ENCODE measurements at regions not wholly inside any gene's neighbourhood (a gene's known extent, or its start where the extent isn't known, plus 50 kb on each side); places are given as distances from the start of the nearest gene placed in this dataset.

- TF ChIP-seq EZH2phosphoT487 (conservative IDR thresholded peaks at IDR 0.05; ENCODE audit: low read length) = no peak
- TF ChIP-seq CTCF (IDR thresholded peaks at IDR 0.05; ENCODE audit: insufficient read depth, low read length, poor library complexity, severe bottlenecking) = no peak
- Histone ChIP-seq H3K9ac (ENCODE audit: low read length) (no peak overlapping the region), H3K4me2 (ENCODE audit: low read depth, low read length, poor library complexity, severe bottlenecking) (peak overlapping the region; percentile 45)
Measured at GRCh38 chr1:199931666-199932377, 95.7 kb upstream of the NR5A2 start.

GRCh38 chr1:199932462-199932861 is 95.0 kb upstream of the NR5A2 start:
- Histone ChIP-seq H3K9me3 (ENCODE audit: insufficient read depth, low read length) (no peaks in the 10 kb centered on the region), H3K9ac (ENCODE audit: low read length) (no peak overlapping the region), H3K27ac (ENCODE audit: low read depth, low read length) (no peak overlapping the region), H3K36me3 (ENCODE audit: low read length) (no peaks in the 10 kb centered on the region), H3K4me2 (ENCODE audit: low read depth, low read length, poor library complexity, severe bottlenecking) (peak overlapping the region; percentile 45), H2AFZ (ENCODE audit: low read depth, low read length, severe bottlenecking) (peak overlapping the region; percentile 83), H3K4me3 (ENCODE audit: insufficient read depth, low read length, poor library complexity, severe bottlenecking) (no peak overlapping the region), H3K27me3 (ENCODE audit: low read length) (no peaks in the 10 kb centered on the region), H3F3A (ENCODE audit: insufficient read depth) (no peaks in the 10 kb centered on the region), H3K79me2 (ENCODE audit: insufficient read depth, low read length) (no peaks in the 10 kb centered on the region), H3K9me2 (replicated peaks; ENCODE audit: insufficient read depth, low read length) (no peaks in the 10 kb centered on the region), H4K20me1 (ENCODE audit: low read depth, low read length) (no peaks in the 10 kb centered on the region)
- TF ChIP-seq CTCF (IDR thresholded peaks at IDR 0.05; ENCODE audit: insufficient read depth, low read length, poor library complexity, severe bottlenecking) (no peak), EZH2phosphoT487 (conservative IDR thresholded peaks at IDR 0.05; ENCODE audit: low read length) (no peak)

More at GRCh38 chr1:199931666-199932377, 95.7 kb upstream of the NR5A2 start:
- H3F3A ChIP-seq (ENCODE audit: insufficient read depth) = no peaks in the 10 kb centered on the region
- H4K20me1 ChIP-seq (ENCODE audit: low read depth, low read length) = no peaks in the 10 kb centered on the region
- H3K9me2 ChIP-seq (replicated peaks; ENCODE audit: insufficient read depth, low read length) = no peaks in the 10 kb centered on the region
- H2AFZ ChIP-seq (ENCODE audit: low read depth, low read length, severe bottlenecking) = peak overlapping the region; percentile 83
- H3K79me2 ChIP-seq (ENCODE audit: insufficient read depth, low read length) = no peaks in the 10 kb centered on the region
- H3K27ac ChIP-seq (ENCODE audit: low read depth, low read length) = no peak overlapping the region
- H3K36me3 ChIP-seq (ENCODE audit: low read length) = no peaks in the 10 kb centered on the region
- no peak overlapping the region for H3K4me3 ChIP-seq (ENCODE audit: insufficient read depth, low read length, poor library complexity, severe bottlenecking)
- no peaks in the 10 kb centered on the region for H3K9me3 ChIP-seq (ENCODE audit: insufficient read depth, low read length)
- no peaks in the 10 kb centered on the region for H3K27me3 ChIP-seq (ENCODE audit: low read length)

GRCh38 chr1:199936441-199936840 is 91.1 kb upstream of the NR5A2 start:
- Histone ChIP-seq H2AFZ (ENCODE audit: low read depth, low read length, severe bottlenecking) (no peak overlapping the region), H3K27me3 (ENCODE audit: low read length) (no peaks in the 10 kb centered on the region), H3K4me2 (ENCODE audit: low read depth, low read length, poor library complexity, severe bottlenecking) (no peak overlapping the region), H4K20me1 (ENCODE audit: low read depth, low read length) (no peaks in the 10 kb centered on the region), H3K27ac (ENCODE audit: low read depth, low read length) (no peak overlapping the region), H3K9me2 (replicated peaks; ENCODE audit: insufficient read depth, low read length) (no peaks in the 10 kb centered on the region), H3K4me3 (ENCODE audit: insufficient read depth, low read length, poor library complexity, severe bottlenecking) (no peak overlapping the region), H3F3A (ENCODE audit: insufficient read depth) (no peaks in the 10 kb centered on the region), H3K79me2 (ENCODE audit: insufficient read depth, low read length) (no peaks in the 10 kb centered on the region), H3K9ac (ENCODE audit: low read length) (no peak overlapping the region), H3K36me3 (ENCODE audit: low read length) (no peaks in the 10 kb centered on the region), H3K9me3 (ENCODE audit: insufficient read depth, low read length) (no peaks in the 10 kb centered on the region)
- TF ChIP-seq CTCF (IDR thresholded peaks at IDR 0.05; ENCODE audit: insufficient read depth, low read length, poor library complexity, severe bottlenecking) (no peak), EZH2phosphoT487 (conservative IDR thresholded peaks at IDR 0.05; ENCODE audit: low read length) (no peak)
